ENCODE measurements at regions not wholly inside any gene's neighbourhood (a gene's known extent, or its start where the extent isn't known, plus 50 kb on each side); places are given as distances from the start of the nearest gene placed in this dataset.

DNA sequence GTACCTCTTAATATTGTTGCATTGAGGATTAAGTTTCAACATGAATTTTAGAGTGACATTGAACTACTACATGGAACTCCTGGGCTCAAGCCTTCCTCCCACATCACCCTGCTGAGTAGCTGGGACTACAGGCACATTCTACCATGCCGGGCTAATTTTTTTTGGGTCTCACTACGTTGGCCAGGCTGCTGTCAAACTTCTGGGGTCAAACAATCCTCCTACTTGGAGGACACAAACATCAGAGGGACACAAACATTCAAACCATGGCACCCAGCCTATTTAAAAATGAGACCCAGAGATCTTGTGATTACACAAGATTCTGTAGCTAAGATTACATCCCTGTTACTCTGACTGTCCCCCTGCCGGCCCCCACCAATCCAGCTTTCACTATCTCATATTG lies 180.9 kb downstream of the KCNRG start:
- Mint-ChIP-seq H3K4me1 (no peaks in the 10 kb centered on the region), H3K4me3 (no peak overlapping the region), H3K9me3 (ENCODE audit: insufficient read depth) (no peaks in the 10 kb centered on the region), H3K27me3 (peaks cover 3% of the 10 kb centered on the region), H3K27ac (no peak overlapping the region)
- Histone ChIP-seq H2AFZ (ENCODE audit: insufficient read depth, low read depth, low read length, poor library complexity, severe bottlenecking) (no peak overlapping the region), H3K79me2 (ENCODE audit: control insufficient read depth, insufficient read depth, low read length) (no peaks in the 10 kb centered on the region), H4K20me1 (ENCODE audit: control insufficient read depth, insufficient read depth, low read length, poor library complexity, severe bottlenecking) (no peaks in the 10 kb centered on the region), H3K4me3 (ENCODE audit: control extremely low read depth in 1 of 5, extremely low read depth in 1 of 5, insufficient read depth in 1 of 5, low read depth in 2 of 5, low read length in 4 of 5) (no peak overlapping the region), H3K27ac (ENCODE audit: low read length in 2 of 2) (no peak overlapping the region), H3K4me2 (replicated peaks; ENCODE audit: low read depth, low read length, poor library complexity, severe bottlenecking) (no peak overlapping the region), H3K9me3 (ENCODE audit: control extremely low read depth in 1 of 3, control insufficient read depth in 2 of 3, insufficient read depth in 1 of 3, low read length in 2 of 3) (no peaks in the 10 kb centered on the region), H3K36me3 (replicated peaks in 1 of 2; ENCODE audit: control extremely low read depth in 1 of 2, control insufficient read depth in 1 of 2, extremely low read depth in 1 of 2, insufficient read depth in 2 of 2, low read length in 1 of 2) (no peaks in the 10 kb centered on the region), H3K27me3 (replicated peaks in 1 of 4; ENCODE audit: control extremely low read depth in 1 of 4, control insufficient read depth in 3 of 4, insufficient read depth in 4 of 4, low read length in 3 of 4) (no peaks in the 10 kb centered on the region), H3K9ac (ENCODE audit: low read length) (no peak overlapping the region), H3K4me1 (ENCODE audit: control insufficient read depth in 2 of 2, insufficient read depth in 2 of 2, low read length in 2 of 2) (no peaks in the 10 kb centered on the region)
- CTCF ChIA-PET: no interaction called here
- WGBS (ENCODE audit: insufficient coverage): 88% methylated on average over 2 of the region's 3 CpGs
- ATAC-seq (ENCODE audit: low read depth) (no peak), DNase-seq (no peak)
- TF ChIP-seq, protein P1, sequence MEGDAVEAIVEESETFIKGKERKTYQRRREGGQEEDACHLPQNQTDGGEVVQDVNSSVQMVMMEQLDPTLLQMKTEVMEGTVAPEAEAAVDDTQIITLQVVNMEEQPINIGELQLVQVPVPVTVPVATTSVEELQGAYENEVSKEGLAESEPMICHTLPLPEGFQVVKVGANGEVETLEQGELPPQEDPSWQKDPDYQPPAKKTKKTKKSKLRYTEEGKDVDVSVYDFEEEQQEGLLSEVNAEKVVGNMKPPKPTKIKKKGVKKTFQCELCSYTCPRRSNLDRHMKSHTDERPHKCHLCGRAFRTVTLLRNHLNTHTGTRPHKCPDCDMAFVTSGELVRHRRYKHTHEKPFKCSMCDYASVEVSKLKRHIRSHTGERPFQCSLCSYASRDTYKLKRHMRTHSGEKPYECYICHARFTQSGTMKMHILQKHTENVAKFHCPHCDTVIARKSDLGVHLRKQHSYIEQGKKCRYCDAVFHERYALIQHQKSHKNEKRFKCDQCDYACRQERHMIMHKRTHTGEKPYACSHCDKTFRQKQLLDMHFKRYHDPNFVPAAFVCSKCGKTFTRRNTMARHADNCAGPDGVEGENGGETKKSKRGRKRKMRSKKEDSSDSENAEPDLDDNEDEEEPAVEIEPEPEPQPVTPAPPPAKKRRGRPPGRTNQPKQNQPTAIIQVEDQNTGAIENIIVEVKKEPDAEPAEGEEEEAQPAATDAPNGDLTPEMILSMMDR (IDR thresholded peaks at IDR 0.05): no peak
- no peak for TF ChIP-seq EZH2 (IDR thresholded peaks at IDR 0.05; ENCODE audit: borderline replicate concordance, insufficient read depth, low read depth, low read length, poor library complexity, severe bottlenecking)
- POLR2A ChIA-PET: no interaction called here
- intact Hi-C loops (cut with micrococcal nuclease): no loop called here

DNA sequence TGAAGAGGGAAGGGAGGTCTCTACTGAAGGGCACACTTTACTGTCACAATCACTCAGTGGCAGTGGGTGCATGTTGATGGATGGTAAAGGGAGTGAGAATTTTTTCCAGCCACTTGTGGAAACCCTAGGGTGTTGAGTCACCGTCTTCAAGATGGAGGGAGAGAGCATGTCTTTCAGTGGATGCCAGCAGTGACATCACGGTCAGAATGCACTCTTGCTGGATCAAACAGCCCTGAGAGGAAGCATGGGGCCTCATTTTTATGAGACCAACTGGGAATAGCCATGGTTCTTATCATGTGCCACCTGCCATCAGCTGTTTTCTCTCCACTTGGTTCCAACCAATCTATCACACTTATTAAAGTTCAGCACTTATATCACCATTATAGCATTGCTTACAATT lies 182.5 kb downstream of the KCNRG start:
- Histone ChIP-seq H3K4me2 (replicated peaks; ENCODE audit: low read depth, low read length, poor library complexity, severe bottlenecking) (no peak overlapping the region), H3K9me3 (ENCODE audit: control extremely low read depth in 1 of 3, control insufficient read depth in 2 of 3, insufficient read depth in 1 of 3, low read length in 2 of 3) (no peaks in the 10 kb centered on the region), H3K4me3 (ENCODE audit: control extremely low read depth in 1 of 5, extremely low read depth in 1 of 5, insufficient read depth in 1 of 5, low read depth in 2 of 5, low read length in 4 of 5) (no peak overlapping the region), H3K79me2 (ENCODE audit: control insufficient read depth, insufficient read depth, low read length) (no peaks in the 10 kb centered on the region), H2AFZ (ENCODE audit: insufficient read depth, low read depth, low read length, poor library complexity, severe bottlenecking) (no peak overlapping the region), H3K4me1 (ENCODE audit: control insufficient read depth in 2 of 2, insufficient read depth in 2 of 2, low read length in 2 of 2) (no peaks in the 10 kb centered on the region), H3K36me3 (replicated peaks in 1 of 2; ENCODE audit: control extremely low read depth in 1 of 2, control insufficient read depth in 1 of 2, extremely low read depth in 1 of 2, insufficient read depth in 2 of 2, low read length in 1 of 2) (no peaks in the 10 kb centered on the region), H4K20me1 (ENCODE audit: control insufficient read depth, insufficient read depth, low read length, poor library complexity, severe bottlenecking) (no peaks in the 10 kb centered on the region), H3K27ac (ENCODE audit: low read length in 2 of 2) (no peak overlapping the region), H3K9ac (ENCODE audit: low read length) (no peak overlapping the region), H3K27me3 (replicated peaks in 1 of 4; ENCODE audit: control extremely low read depth in 1 of 4, control insufficient read depth in 3 of 4, insufficient read depth in 4 of 4, low read length in 3 of 4) (no peaks in the 10 kb centered on the region)
- intact Hi-C loops (cut with micrococcal nuclease): no loop called here
- no peak for TF ChIP-seq EZH2 (IDR thresholded peaks at IDR 0.05; ENCODE audit: borderline replicate concordance, insufficient read depth, low read depth, low read length, poor library complexity, severe bottlenecking)
- DNase-seq (no peak), ATAC-seq (ENCODE audit: low read depth) (no peak)
- 100% methylated on average over 2 of the region's 2 CpGs for WGBS (ENCODE audit: insufficient coverage)
- Mint-ChIP-seq H3K4me1 (no peaks in the 10 kb centered on the region), H3K9me3 (ENCODE audit: insufficient read depth) (no peaks in the 10 kb centered on the region), H3K27ac (no peak overlapping the region), H3K4me3 (no peak overlapping the region), H3K27me3 (peaks cover 3% of the 10 kb centered on the region)
- ChIA-PET POLR2A (no interaction called here), CTCF (no interaction called here)
